ENCODE measurements at regions not wholly inside any gene's neighbourhood (a gene's known extent, or its start where the extent isn't known, plus 50 kb on each side); places are given as distances from the start of the nearest gene placed in this dataset.

DNA sequence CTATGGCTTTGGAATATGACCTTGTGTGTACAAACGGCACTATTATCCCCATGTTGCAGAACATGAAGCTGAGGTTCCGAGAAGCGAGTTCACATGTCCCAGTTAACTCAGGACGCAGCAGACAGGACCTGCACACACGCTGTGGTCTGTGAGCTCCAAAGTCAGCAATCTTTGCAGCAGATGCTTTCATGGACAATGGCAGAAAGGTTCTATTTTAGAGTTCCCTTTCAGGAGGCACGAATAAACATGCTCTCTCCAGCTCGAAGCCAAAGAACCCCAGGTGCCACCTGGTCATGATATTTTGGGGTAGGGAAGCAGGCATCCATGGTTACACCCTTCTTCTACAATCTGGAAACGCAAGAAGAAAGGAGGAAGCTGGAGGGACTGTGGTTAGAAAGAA, 412.0 kb downstream of the TMEM114 start:
- Histone ChIP-seq H3F3A (ENCODE audit: insufficient read depth, low read length) (no peaks in the 10 kb centered on the region), H3K4me1 (ENCODE audit: low read length) (no peaks in the 10 kb centered on the region), H3K4me3 (ENCODE audit: low read length) (no peak overlapping the region), H3K9ac (ENCODE audit: low read length) (no peak overlapping the region), H2AFZ (ENCODE audit: low read length) (no peak overlapping the region), H3K27ac (ENCODE audit: low read length) (no peak overlapping the region), H3K36me3 (replicated peaks; ENCODE audit: insufficient read depth, low read length) (no peaks in the 10 kb centered on the region), H4K20me1 (ENCODE audit: insufficient read depth, low read length) (no peaks in the 10 kb centered on the region), H3K9me2 (replicated peaks; ENCODE audit: insufficient read depth, low read length) (no peaks in the 10 kb centered on the region), H3K27me3 (replicated peaks; ENCODE audit: insufficient read depth, low read length) (no peaks in the 10 kb centered on the region), H3K79me2 (ENCODE audit: low read length) (no peaks in the 10 kb centered on the region), H3K9me3 (replicated peaks; ENCODE audit: insufficient read depth, low read length) (no peaks in the 10 kb centered on the region), H3K4me2 (ENCODE audit: low read depth, low read length) (no peak overlapping the region)
- DNase-seq: no peak
- TF ChIP-seq EZH2phosphoT487 (IDR thresholded peaks at IDR 0.05; ENCODE audit: low read length) (no peak), EZH2 (optimal IDR thresholded peaks at IDR 0.05; ENCODE audit: low read depth, low read length) (no peak)
- TF ChIP-seq, protein P1, sequence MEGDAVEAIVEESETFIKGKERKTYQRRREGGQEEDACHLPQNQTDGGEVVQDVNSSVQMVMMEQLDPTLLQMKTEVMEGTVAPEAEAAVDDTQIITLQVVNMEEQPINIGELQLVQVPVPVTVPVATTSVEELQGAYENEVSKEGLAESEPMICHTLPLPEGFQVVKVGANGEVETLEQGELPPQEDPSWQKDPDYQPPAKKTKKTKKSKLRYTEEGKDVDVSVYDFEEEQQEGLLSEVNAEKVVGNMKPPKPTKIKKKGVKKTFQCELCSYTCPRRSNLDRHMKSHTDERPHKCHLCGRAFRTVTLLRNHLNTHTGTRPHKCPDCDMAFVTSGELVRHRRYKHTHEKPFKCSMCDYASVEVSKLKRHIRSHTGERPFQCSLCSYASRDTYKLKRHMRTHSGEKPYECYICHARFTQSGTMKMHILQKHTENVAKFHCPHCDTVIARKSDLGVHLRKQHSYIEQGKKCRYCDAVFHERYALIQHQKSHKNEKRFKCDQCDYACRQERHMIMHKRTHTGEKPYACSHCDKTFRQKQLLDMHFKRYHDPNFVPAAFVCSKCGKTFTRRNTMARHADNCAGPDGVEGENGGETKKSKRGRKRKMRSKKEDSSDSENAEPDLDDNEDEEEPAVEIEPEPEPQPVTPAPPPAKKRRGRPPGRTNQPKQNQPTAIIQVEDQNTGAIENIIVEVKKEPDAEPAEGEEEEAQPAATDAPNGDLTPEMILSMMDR (IDR thresholded peaks at IDR 0.05; ENCODE audit: low read length): no peak

DNA sequence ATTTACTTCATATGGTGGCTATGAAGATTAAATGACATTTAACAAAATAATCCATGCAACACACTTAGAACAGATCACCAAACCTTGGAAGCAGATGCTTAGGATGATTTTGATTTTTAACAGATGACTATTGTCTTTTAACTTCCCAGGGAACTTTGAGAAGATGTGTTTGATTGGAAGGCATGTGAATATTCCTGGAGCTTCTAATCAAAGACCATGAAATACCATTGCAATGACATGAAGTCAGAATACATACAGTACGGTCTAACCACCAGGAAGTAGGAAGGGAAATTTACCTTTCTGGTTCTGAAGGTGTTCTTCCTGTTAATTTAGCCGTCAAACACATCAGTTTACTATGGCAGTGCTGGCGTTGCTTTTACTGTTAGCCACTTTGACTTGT, 414.9 kb downstream of the TMEM114 start:
- Histone ChIP-seq H3K9ac (ENCODE audit: low read length) (no peak overlapping the region), H3K79me2 (ENCODE audit: low read length) (no peaks in the 10 kb centered on the region), H3K27me3 (replicated peaks; ENCODE audit: insufficient read depth, low read length) (no peaks in the 10 kb centered on the region), H3K36me3 (replicated peaks; ENCODE audit: insufficient read depth, low read length) (no peaks in the 10 kb centered on the region), H3K4me2 (ENCODE audit: low read depth, low read length) (no peak overlapping the region), H3K4me1 (ENCODE audit: low read length) (no peaks in the 10 kb centered on the region), H3K9me3 (replicated peaks; ENCODE audit: insufficient read depth, low read length) (no peaks in the 10 kb centered on the region), H3K9me2 (replicated peaks; ENCODE audit: insufficient read depth, low read length) (no peaks in the 10 kb centered on the region), H3K4me3 (ENCODE audit: low read length) (no peak overlapping the region), H4K20me1 (ENCODE audit: insufficient read depth, low read length) (no peaks in the 10 kb centered on the region), H2AFZ (ENCODE audit: low read length) (no peak overlapping the region), H3K27ac (ENCODE audit: low read length) (no peak overlapping the region), H3F3A (ENCODE audit: insufficient read depth, low read length) (no peaks in the 10 kb centered on the region)
- TF ChIP-seq EZH2phosphoT487 (IDR thresholded peaks at IDR 0.05; ENCODE audit: low read length): no peak
- TF ChIP-seq, protein P1 (IDR thresholded peaks at IDR 0.05; ENCODE audit: low read length): no peak
- no peak for TF ChIP-seq EZH2 (optimal IDR thresholded peaks at IDR 0.05; ENCODE audit: low read depth, low read length)
- no peak for DNase-seq

DNA sequence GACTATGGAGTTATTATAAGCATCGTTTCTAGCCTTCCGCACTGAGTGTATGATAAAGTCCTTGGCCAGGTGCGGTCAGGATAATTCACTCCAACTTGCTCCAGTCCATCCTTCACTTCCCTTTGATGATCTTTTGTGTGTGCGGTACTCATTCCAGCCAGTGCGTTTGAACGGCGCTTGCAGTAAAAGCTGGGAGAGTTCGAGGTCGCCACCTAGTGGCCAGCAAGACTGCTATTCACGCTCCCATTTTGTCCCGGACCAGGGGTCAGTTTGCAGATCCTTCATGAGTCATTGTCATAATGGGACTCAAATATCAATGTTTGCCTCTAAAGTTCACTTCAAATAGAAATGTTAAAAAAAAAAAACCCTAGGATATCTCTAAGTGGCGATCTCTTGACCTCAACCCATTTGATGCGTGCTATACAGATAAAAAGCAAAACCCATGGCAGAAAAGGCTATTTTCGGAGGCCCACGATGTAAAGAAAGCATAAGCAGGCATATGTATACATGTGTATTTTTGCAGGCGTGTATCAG, 417.1 kb downstream of the TMEM114 start:
- Histone ChIP-seq H3K36me3 (replicated peaks; ENCODE audit: insufficient read depth, low read length) (no peaks in the 10 kb centered on the region), H2AFZ (ENCODE audit: low read length) (no peak overlapping the region), H3K27me3 (replicated peaks; ENCODE audit: insufficient read depth, low read length) (no peaks in the 10 kb centered on the region), H3K4me2 (ENCODE audit: low read depth, low read length) (no peak overlapping the region), H3K4me1 (ENCODE audit: low read length) (no peaks in the 10 kb centered on the region), H3K9me2 (replicated peaks; ENCODE audit: insufficient read depth, low read length) (no peaks in the 10 kb centered on the region), H3F3A (ENCODE audit: insufficient read depth, low read length) (no peaks in the 10 kb centered on the region), H3K4me3 (ENCODE audit: low read length) (no peak overlapping the region), H4K20me1 (ENCODE audit: insufficient read depth, low read length) (no peaks in the 10 kb centered on the region), H3K9ac (ENCODE audit: low read length) (no peak overlapping the region), H3K9me3 (replicated peaks; ENCODE audit: insufficient read depth, low read length) (no peaks in the 10 kb centered on the region), H3K27ac (ENCODE audit: low read length) (no peak overlapping the region), H3K79me2 (ENCODE audit: low read length) (no peaks in the 10 kb centered on the region)
- TF ChIP-seq, protein P1 (IDR thresholded peaks at IDR 0.05; ENCODE audit: low read length): peak; percentile 66
- no peak for TF ChIP-seq EZH2phosphoT487 (IDR thresholded peaks at IDR 0.05; ENCODE audit: low read length)
- DNase-seq: peak; percentile 28

Measured in MM.1S (cell line).